GM23338 (cell line): ENCODE measurements at regions not wholly inside any gene's neighbourhood (a gene's known extent, or its start where the extent isn't known, plus 50 kb on each side); places are given as distances from the start of the nearest gene placed in this dataset.

Experiments
- ATAC-seq: fragments of 200-7000 bp; cut with Tn5 transposase; 3 replicates; pipeline ENCODE4 v1.9.1; 2020
- DNase-seq: peaks from one replicate; pipeline ENCODE4 v3.0.0-alpha.2; 2015; ENCODE audit warnings: low spot score
- H2AFZ ChIP-seq: fragments of 200-600 bp; sonication (generic); 2 replicates; pipeline ENCODE4 v1.8.0; 2016; ENCODE audit warnings: antibody characterized with exemption, mild to moderate bottlenecking, moderate library complexity
- H3F3A ChIP-seq: fragments of 200-600 bp; sonication (generic); replicated peaks from 2 replicates; pipeline ENCODE4 v1.8.0; 2017; ENCODE audit warnings: antibody characterized with exemption, mixed run types, low read depth
- H3K27ac ChIP-seq: fragments of 200-600 bp; sonication (generic); 2 replicates; pipeline ENCODE4 v1.6.1; 2016; ENCODE audit warnings: low read depth
- H3K27me3 ChIP-seq: fragments of 200-600 bp; sonication (generic); 2 replicates; pipeline ENCODE4 v1.8.0; 2016; ENCODE audit warnings: mild to moderate bottlenecking, mixed run types, moderate library complexity; ENCODE audit not compliant: insufficient read depth
- H3K36me3 ChIP-seq: fragments of 200-600 bp; sonication (generic); 2 replicates; pipeline ENCODE4 v1.8.0; 2016; ENCODE audit warnings: mild to moderate bottlenecking; ENCODE audit not compliant: insufficient read depth
- H3K4me1 ChIP-seq: fragments of 200-600 bp; sonication (generic); 2 replicates; pipeline ENCODE4 v1.8.0; 2016; ENCODE audit warnings: mild to moderate bottlenecking, moderate library complexity; ENCODE audit not compliant: insufficient read depth
- H3K4me2 ChIP-seq: fragments of 200-600 bp; sonication (generic); 2 replicates; pipeline ENCODE4 v1.7.1; 2017; ENCODE audit warnings: mixed run types
- H3K4me3 ChIP-seq: fragments of 200-600 bp; sonication (generic); 2 replicates; pipeline ENCODE4 v1.6.1; 2016; ENCODE audit warnings: mixed run types
- H3K79me2 ChIP-seq: fragments of 200-600 bp; sonication (generic); replicated peaks from 2 replicates; pipeline ENCODE4 v1.8.0; 2017; ENCODE audit warnings: mild to moderate bottlenecking; ENCODE audit not compliant: insufficient read depth
- H3K9me2 ChIP-seq: fragments of 200-600 bp; sonication (generic); 2 replicates; pipeline ENCODE4 v1.8.0; 2017; ENCODE audit not compliant: insufficient read depth
- H4K20me1 ChIP-seq: fragments of 200-600 bp; sonication (generic); replicated peaks from 2 replicates; pipeline ENCODE4 v1.8.0; 2017; ENCODE audit warnings: mild to moderate bottlenecking; ENCODE audit not compliant: insufficient read depth
- H3K27ac Mint-ChIP-seq: 2 replicates; pipeline ENCODE4 v1.8.0; 2020; ENCODE audit warnings: inconsistent platforms, mild to moderate bottlenecking, moderate library complexity, mixed read lengths
- H3K27me3 Mint-ChIP-seq: 3 replicates; pipeline ENCODE4 v1.8.0; 2022; ENCODE audit warnings: low read depth, mild to moderate bottlenecking, moderate library complexity, mixed read lengths, inconsistent platforms; ENCODE audit not compliant: insufficient read depth, poor library complexity
- H3K36me3 Mint-ChIP-seq: 3 replicates; pipeline ENCODE4 v1.8.0; 2021; ENCODE audit warnings: low read depth, mild to moderate bottlenecking, inconsistent platforms, moderate library complexity, mixed read lengths
- H3K4me1 Mint-ChIP-seq: 3 replicates; pipeline ENCODE4 v1.8.0; 2020; ENCODE audit warnings: mild to moderate bottlenecking, inconsistent platforms, mixed read lengths
- H3K4me3 Mint-ChIP-seq: 3 replicates; pipeline ENCODE4 v1.8.0; 2021; ENCODE audit warnings: moderate library complexity, mild to moderate bottlenecking, inconsistent platforms, mixed read lengths
- H3K9me3 Mint-ChIP-seq: 3 replicates; pipeline ENCODE4 v1.8.0; 2020; ENCODE audit warnings: moderate library complexity, mild to moderate bottlenecking, inconsistent platforms, mixed read lengths
- CREB1 ChIP-seq: fragments of 250-450 bp; sonication (Bioruptor Pico); IDR thresholded peaks from 2 replicates; pipeline ENCODE4 v1.5.0; 2020; ENCODE audit warnings: low read depth, mild to moderate bottlenecking, moderate library complexity
- CTCF ChIP-seq, 2 experiments: fragments of 200-600 bp in 1 of 2; sonication (generic) in 1 of 2; conservative IDR thresholded peaks; 2 replicates each; pipeline versions ENCODE4 v1.5.1 to v1.6.1; 2016 to 2017; ENCODE audit warnings: antibody characterized with exemption in 2 of 2, low read depth in 2 of 2, mild to moderate bottlenecking in 2 of 2, moderate library complexity in 1 of 2
- ETS1 ChIP-seq: IDR thresholded peaks from 2 replicates; pipeline ENCODE4 v1.6.1; 2016; ENCODE audit warnings: antibody characterized with exemption
- EZH2 ChIP-seq: fragments of 200-600 bp; sonication (generic); IDR thresholded peaks from one replicate; pipeline ENCODE4 v1.8.0; 2017; ENCODE audit warnings: antibody characterized with exemption, mild to moderate bottlenecking, low read depth; ENCODE audit not compliant: unreplicated experiment
- EZH2phosphoT487 ChIP-seq: fragments of 200-600 bp; sonication (generic); IDR thresholded peaks from one replicate; pipeline ENCODE4 v1.8.1; 2018; ENCODE audit warnings: antibody characterized with exemption; ENCODE audit not compliant: unreplicated experiment
- JUNB ChIP-seq: IDR thresholded peaks from one replicate; pipeline ENCODE4 v1.6.1; 2016; ENCODE audit warnings: antibody characterized with exemption; ENCODE audit not compliant: unreplicated experiment
- NANOG ChIP-seq: IDR thresholded peaks from 2 replicates; pipeline ENCODE4 v1.6.1; 2016; ENCODE audit warnings: antibody characterized with exemption, borderline replicate concordance
- POLR2AphosphoS5 ChIP-seq: IDR thresholded peaks from 2 replicates; pipeline ENCODE4 v1.6.1; 2016; ENCODE audit warnings: antibody characterized with exemption, low read depth
- REST ChIP-seq: IDR thresholded peaks from one replicate; pipeline ENCODE4 v1.6.1; 2018; ENCODE audit warnings: antibody characterized with exemption; ENCODE audit not compliant: unreplicated experiment
- STAT1 ChIP-seq: IDR thresholded peaks from one replicate; pipeline ENCODE4 v1.6.1; 2016; ENCODE audit warnings: antibody characterized with exemption; ENCODE audit not compliant: unreplicated experiment
- ZNF114 ChIP-seq: fragments of 250-450 bp; sonication (Bioruptor Pico); IDR thresholded peaks from 2 replicates; pipeline ENCODE4 v1.5.0; 2020; ENCODE audit warnings: mild to moderate bottlenecking, moderate library complexity
- ZNF331 ChIP-seq: fragments of 250-450 bp; sonication (Bioruptor Pico); IDR thresholded peaks from 2 replicates; pipeline ENCODE4 v1.5.0; 2020; ENCODE audit warnings: low read depth, mild to moderate bottlenecking, moderate library complexity
- ZNF462 ChIP-seq: fragments of 250-450 bp; sonication (Bioruptor Pico); IDR thresholded peaks from 2 replicates; pipeline ENCODE4 v1.5.0; 2020; ENCODE audit warnings: mild to moderate bottlenecking, moderate library complexity

- Histone ChIP-seq H3K4me1 (no peaks in the 10 kb centered on the region), H3K4me2 (no peak overlapping the region), H3K27ac (no peak overlapping the region), H3K9me2 (peaks cover 7% of the 10 kb centered on the region; the same call in 1 of the 2 replicates), H4K20me1 (no peaks in the 10 kb centered on the region), H3K36me3 (no peaks in the 10 kb centered on the region), H3K79me2 (no peaks in the 10 kb centered on the region), H3F3A (no peaks in the 10 kb centered on the region), H3K4me3 (no peak overlapping the region), H3K27me3 (no peaks in the 10 kb centered on the region), H2AFZ (no peak overlapping the region)
- H3K4me3 Mint-ChIP-seq, result no peak overlapping the region
- TF ChIP-seq CTCF (conservative IDR thresholded peaks at IDR 0.05; ENCODE audit: low read depth in 2 of 2) (no peak), JUNB (no peak), ZNF331 (CRISPR knock-in tag) (no peak), EZH2 (no peak), CREB1 (no peak), REST (no peak), EZH2phosphoT487 (no peak), ZNF462 (CRISPR knock-in tag) (no peak), STAT1 (no peak), ETS1 (no peak), POLR2AphosphoS5 (no peak), NANOG (no peak), ZNF114 (CRISPR knock-in tag) (no peak)
- no peak overlapping the region for H3K27ac Mint-ChIP-seq
- no peak for DNase-seq
- ATAC-seq, result no peak
- no peaks in the 10 kb centered on the region for H3K36me3 Mint-ChIP-seq
- no peaks in the 10 kb centered on the region; the same call in 1 of the 3 replicates for H3K9me3 Mint-ChIP-seq
- H3K4me1 Mint-ChIP-seq, result no peaks in the 10 kb centered on the region
- H3K27me3 Mint-ChIP-seq, result no peaks in the 10 kb centered on the region
Measured at GRCh38 chr10:20515654-20516053, 381.5 kb downstream of the NEBL start.
